ENCODE measurements at regions not wholly inside any gene's neighbourhood (a gene's known extent, or its start where the extent isn't known, plus 50 kb on each side); places are given as distances from the start of the nearest gene placed in this dataset.

- peaks cover 7% of the 10 kb centered on the region for H3K36me3 ChIP-seq (ENCODE audit: insufficient read depth, low read length)
Observed at GRCh38 chr19:7419777-7420439, 68.9 kb downstream of the PEX11G start.

GRCh38 chr19:7421941-7422744, 66.7 kb downstream of the PEX11G start:
- H3K9me3 ChIP-seq (replicated peaks; ENCODE audit: low read length) = no peaks in the 10 kb centered on the region
- no peaks in the 10 kb centered on the region for H3K27me3 ChIP-seq (ENCODE audit: control insufficient read depth, insufficient read depth, low read length)
- H3K36me3 ChIP-seq (ENCODE audit: insufficient read depth, low read length) = peaks cover 12% of the 10 kb centered on the region

More at GRCh38 chr19:7419777-7420439, 68.9 kb downstream of the PEX11G start:
- no peak overlapping the region for H3K9ac ChIP-seq (ENCODE audit: low read depth, low read length)
- H3K4me3 ChIP-seq (ENCODE audit: low read length) = no peak overlapping the region
- H3K9me3 ChIP-seq (replicated peaks; ENCODE audit: low read length) = no peaks in the 10 kb centered on the region
- H3K27me3 ChIP-seq (ENCODE audit: control insufficient read depth, insufficient read depth, low read length) = no peaks in the 10 kb centered on the region
- H3K4me1 ChIP-seq (ENCODE audit: control insufficient read depth, insufficient read depth, low read length) = peaks cover 11% of the 10 kb centered on the region
- H3K4me2 ChIP-seq (ENCODE audit: low read length) = no peak overlapping the region

More at GRCh38 chr19:7421941-7422744, 66.7 kb downstream of the PEX11G start:
- Histone ChIP-seq H3K9ac (ENCODE audit: low read depth, low read length) (no peak overlapping the region), H3K4me2 (ENCODE audit: low read length) (no peak overlapping the region), H3K4me1 (ENCODE audit: control insufficient read depth, insufficient read depth, low read length) (peaks cover 11% of the 10 kb centered on the region), H3K4me3 (ENCODE audit: low read length) (no peak overlapping the region)

Data from skeletal muscle satellite cell (primary cell).